M059J (cell line): ENCODE measurements at regions not wholly inside any gene's neighbourhood (a gene's known extent, or its start where the extent isn't known, plus 50 kb on each side); places are given as distances from the start of the nearest gene placed in this dataset.
A peak's percentile ranks its signal among the peaks of the same experiment; 100 is the strongest.

ENCODE experiments used
- DNase-seq: peaks from one replicate; pipeline ENCODE4 v3.0.0-alpha.2; 2012; ENCODE audit warnings: low read depth

GRCh38 chr6:163723759-163724158 is 309.2 kb downstream of the QKI start:
- DNase-seq, result no peak

GRCh38 chr6:163721922-163722692 is 307.6 kb downstream of the QKI start:
- DNase-seq, result no peak

GRCh38 chr6:163721435-163721834 is 306.9 kb downstream of the QKI start:
- no peak for DNase-seq

- no peak for DNase-seq
Observed at GRCh38 chr6:163720460-163721235, 306.1 kb downstream of the QKI start.

- DNase-seq, result no peak
Observed at GRCh38 chr6:163720005-163720404, 305.5 kb downstream of the QKI start.

- no peak for DNase-seq
Observed at GRCh38 chr6:163719028-163719742, 304.7 kb downstream of the QKI start.

- no peak for DNase-seq
Observed at GRCh38 chr6:163718537-163718936, 304.0 kb downstream of the QKI start.

- no peak for DNase-seq
Observed at GRCh38 chr6:163717106-163717764, 302.7 kb downstream of the QKI start.

- DNase-seq, result no peak
Observed at GRCh38 chr6:163716690-163717089, 302.2 kb downstream of the QKI start.

GRCh38 chr6:163715846-163716245 is 301.3 kb downstream of the QKI start:
- DNase-seq, result no peak

- no peak for DNase-seq
Observed at GRCh38 chr6:163714179-163714578, 299.7 kb downstream of the QKI start.

- no peak for DNase-seq
Observed at GRCh38 chr6:163712981-163713380, 298.5 kb downstream of the QKI start.

- no peak for DNase-seq
Observed at GRCh38 chr6:163712566-163712961, 298.0 kb downstream of the QKI start.

- no peak for DNase-seq
Observed at GRCh38 chr6:163711615-163712565, 297.4 kb downstream of the QKI start.

GRCh38 chr6:163710532-163711470 is 296.3 kb downstream of the QKI start:
- DNase-seq, result no peak

GRCh38 chr6:163709693-163710092 is 295.2 kb downstream of the QKI start:
- no peak for DNase-seq

- DNase-seq, result no peak
Observed at GRCh38 chr6:163709255-163709654, 294.7 kb downstream of the QKI start.

GRCh38 chr6:163708466-163708865 is 293.9 kb downstream of the QKI start:
- DNase-seq, result peak; percentile 26
